ENCODE measurements at regions not wholly inside any gene's neighbourhood (a gene's known extent, or its start where the extent isn't known, plus 50 kb on each side); places are given as distances from the start of the nearest gene placed in this dataset.
A peak's percentile ranks its signal among the peaks of the same experiment; 100 is the strongest.

GRCh38 chr4:4942658-4943057 lies 76.6 kb downstream of the CYTL1 start:
- Mint-ChIP-seq H3K9me3 (ENCODE audit: insufficient read depth) (peaks cover 3% of the 10 kb centered on the region), H3K27ac (peak overlapping the region; percentile 99), H3K4me3 (peak overlapping the region; percentile 37), H3K4me1 (peaks cover 66% of the 10 kb centered on the region), H3K27me3 (no peaks in the 10 kb centered on the region)
- Histone ChIP-seq H3K4me3 (ENCODE audit: control extremely low read depth in 1 of 5, extremely low read depth in 1 of 5, insufficient read depth in 1 of 5, low read depth in 2 of 5, low read length in 4 of 5) (no peak overlapping the region), H3K27ac (ENCODE audit: low read length in 2 of 2) (peak overlapping the region; percentile 82 to 88), H3K79me2 (ENCODE audit: control insufficient read depth, insufficient read depth, low read length) (no peaks in the 10 kb centered on the region), H3K4me2 (replicated peaks; ENCODE audit: low read depth, low read length, poor library complexity, severe bottlenecking) (no peak overlapping the region), H3K27me3 (replicated peaks in 1 of 4; ENCODE audit: control extremely low read depth in 1 of 4, control insufficient read depth in 3 of 4, insufficient read depth in 4 of 4, low read length in 3 of 4) (no peaks in the 10 kb centered on the region), H3K4me1 (ENCODE audit: control insufficient read depth in 2 of 2, insufficient read depth in 2 of 2, low read length in 2 of 2) (peaks cover 36 to 40% of the 10 kb centered on the region in 2 donors), H3K9ac (ENCODE audit: low read length) (no peak overlapping the region), H2AFZ (ENCODE audit: insufficient read depth, low read depth, low read length, poor library complexity, severe bottlenecking) (no peak overlapping the region), H3K9me3 (ENCODE audit: control extremely low read depth in 1 of 3, control insufficient read depth in 2 of 3, insufficient read depth in 1 of 3, low read length in 2 of 3) (peaks cover 1 to 12% (median 11%) of the 10 kb centered on the region in 3 donors), H3K36me3 (replicated peaks in 1 of 2; ENCODE audit: control extremely low read depth in 1 of 2, control insufficient read depth in 1 of 2, extremely low read depth in 1 of 2, insufficient read depth in 2 of 2, low read length in 1 of 2) (no peaks in the 10 kb centered on the region), H4K20me1 (ENCODE audit: control insufficient read depth, insufficient read depth, low read length, poor library complexity, severe bottlenecking) (no peaks in the 10 kb centered on the region)
- intact Hi-C loops (cut with micrococcal nuclease), result loop anchor here (5.0 kb wide), 4 partner anchors 40 to 400 kb away; partner anchors contain the start of gene STX18
- DNase-seq (no peak), ATAC-seq (ENCODE audit: low read depth) (no peak)
- no CpG with 5 or more reads among the region's 3 CpGs for WGBS (ENCODE audit: insufficient coverage)
- ChIA-PET POLR2A (interaction anchor here (0.9 kb wide), 1 partner anchor 48 kb away, joined by 5 read pairs; no protein-coding TSS in a partner anchor), CTCF (interaction anchor here (1.3 to 1.7 kb wide), 2 partner anchors 15 to 54 kb away, joined by 4 to 7 read pairs; no protein-coding TSS in a partner anchor)
- TF ChIP-seq CTCF (IDR thresholded peaks at IDR 0.05) (no peak), EZH2 (IDR thresholded peaks at IDR 0.05; ENCODE audit: borderline replicate concordance, insufficient read depth, low read depth, low read length, poor library complexity, severe bottlenecking) (no peak)

- TF ChIP-seq EZH2 (IDR thresholded peaks at IDR 0.05; ENCODE audit: borderline replicate concordance, insufficient read depth, low read depth, low read length, poor library complexity, severe bottlenecking) (no peak), CTCF (IDR thresholded peaks at IDR 0.05) (no peak)
- DNase-seq (no peak), ATAC-seq (ENCODE audit: low read depth) (no peak)
- Histone ChIP-seq H3K4me3 (ENCODE audit: control extremely low read depth in 1 of 5, extremely low read depth in 1 of 5, insufficient read depth in 1 of 5, low read depth in 2 of 5, low read length in 4 of 5) (no peak overlapping the region), H3K9ac (ENCODE audit: low read length) (no peak overlapping the region), H3K4me1 (ENCODE audit: control insufficient read depth in 2 of 2, insufficient read depth in 2 of 2, low read length in 2 of 2) (peaks cover 36 to 40% of the 10 kb centered on the region in 2 donors), H3K4me2 (replicated peaks; ENCODE audit: low read depth, low read length, poor library complexity, severe bottlenecking) (peak overlapping the region; percentile 65), H3K79me2 (ENCODE audit: control insufficient read depth, insufficient read depth, low read length) (no peaks in the 10 kb centered on the region), H3K27ac (ENCODE audit: low read length in 2 of 2) (no peak overlapping the region), H3K36me3 (replicated peaks in 1 of 2; ENCODE audit: control extremely low read depth in 1 of 2, control insufficient read depth in 1 of 2, extremely low read depth in 1 of 2, insufficient read depth in 2 of 2, low read length in 1 of 2) (no peaks in the 10 kb centered on the region), H3K9me3 (ENCODE audit: control extremely low read depth in 1 of 3, control insufficient read depth in 2 of 3, insufficient read depth in 1 of 3, low read length in 2 of 3) (peaks cover 1 to 12% (median 11%) of the 10 kb centered on the region in 3 donors), H4K20me1 (ENCODE audit: control insufficient read depth, insufficient read depth, low read length, poor library complexity, severe bottlenecking) (no peaks in the 10 kb centered on the region), H2AFZ (ENCODE audit: insufficient read depth, low read depth, low read length, poor library complexity, severe bottlenecking) (no peak overlapping the region), H3K27me3 (replicated peaks in 1 of 4; ENCODE audit: control extremely low read depth in 1 of 4, control insufficient read depth in 3 of 4, insufficient read depth in 4 of 4, low read length in 3 of 4) (no peaks in the 10 kb centered on the region)
- 92% methylated on average over 2 of the region's 3 CpGs for WGBS (ENCODE audit: insufficient coverage)
- H3K4me3 Mint-ChIP-seq, result peak overlapping the region; percentile 49
- intact Hi-C loops (cut with micrococcal nuclease), result no loop called here
- H3K27me3 Mint-ChIP-seq, result no peaks in the 10 kb centered on the region
- ChIA-PET CTCF (interaction anchor here (1.4 to 2.4 kb wide), 2 partner anchors 47 to 49 kb away, joined by 3 to 21 read pairs; no protein-coding TSS in a partner anchor), POLR2A (interaction anchor here (0.6 to 1.4 kb wide), 2 partner anchors 23 to 878 kb away, joined by 4 to 5 read pairs; no protein-coding TSS in a partner anchor)
- peaks cover 3% of the 10 kb centered on the region for H3K9me3 Mint-ChIP-seq (ENCODE audit: insufficient read depth)
- peaks cover 61% of the 10 kb centered on the region for H3K4me1 Mint-ChIP-seq
- peak overlapping the region; percentile 99 for H3K27ac Mint-ChIP-seq
Measured at GRCh38 chr4:4945021-4945420, 74.2 kb downstream of the CYTL1 start.

Data from B cell (primary cell).